Panc1 (cell line): ENCODE measurements at regions not wholly inside any gene's neighbourhood (a gene's known extent, or its start where the extent isn't known, plus 50 kb on each side); places are given as distances from the start of the nearest gene placed in this dataset.

ENCODE experiments used
- CTCF ChIP-seq: fragments of 450-650 bp; IDR thresholded peaks from 2 replicates; pipeline ENCODE4 v1.5.1; 2017; ENCODE audit warnings: mild to moderate bottlenecking
- POLR2AphosphoS5 ChIP-seq: IDR thresholded peaks from 2 replicates; pipeline ENCODE4 v1.6.1; 2012; ENCODE audit warnings: mild to moderate bottlenecking, low read depth, low read length, moderate library complexity

- TF ChIP-seq CTCF (no peak), POLR2AphosphoS5 (no peak)
Measured at GRCh38 chr13:31598990-31599389, 140.3 kb upstream of the RXFP2 start.
